GM12878 (cell line): ENCODE measurements at regions not wholly inside any gene's neighbourhood (a gene's known extent, or its start where the extent isn't known, plus 50 kb on each side); places are given as distances from the start of the nearest gene placed in this dataset.

Experiments used
- ATAC-seq: fragments of 200-7000 bp; cut with Tn5 transposase; 3 replicates; pipeline ENCODE4 v1.9.1; 2020; ENCODE audit warnings: mild to moderate bottlenecking, moderate library complexity
- BruUV-seq: library from RNA; stranded (reverse); fragments of 400-500 nt; replicated peaks from 2 replicates; lab custom pipeline; 2021; lab: Mats Ljungman, UMichigan
- CTCF ChIA-PET: fragments of 300-600 bp; sonication (Branson Sonifier 250); formaldehyde crosslinking; extraction: SDS; loops from one replicate; lab custom pipeline; 2021; ENCODE audit warnings: inconsistent platforms; lab: Yijun Ruan, JAX
- POLR2A ChIA-PET: fragments of 350-600 bp; formaldehyde crosslinking; extraction: SDS; loops from one replicate; lab custom pipeline; 2021; ENCODE audit warnings: inconsistent platforms; lab: Charles Lee
- RAD21 ChIA-PET: fragments of 300-600 bp; sonication (Branson Sonifier 250); formaldehyde crosslinking; loops from one replicate; lab custom pipeline; 2023; ENCODE audit warnings: antibody characterized with exemption; ENCODE audit not compliant: unreplicated experiment; lab: Charles Lee
- SMC1A ChIA-PET: fragments of 300-600 bp; sonication (Branson Sonifier 250); formaldehyde crosslinking; loops from one replicate; lab custom pipeline; 2023; ENCODE audit not compliant: unreplicated experiment, uncharacterized antibody; lab: Charles Lee
- DNase-seq: peaks from one replicate; pipeline ENCODE4 v3.0.0-alpha.2; 2011; ENCODE audit warnings: low read depth, low spot score
- FAIRE-seq: peaks from 3 replicates; lab custom pipeline; 2011; peaks lifted over from hg19 to GRCh38; lab: Jason Lieb, UNC
- H2AFZ ChIP-seq: 2 replicates; pipeline ENCODE4 v1.6.0; 2011; ENCODE audit warnings: low read depth, low read length, control low read depth; ENCODE audit not compliant: control insufficient read depth
- H3K27ac ChIP-seq: 2 replicates; pipeline ENCODE4 v1.5.1; 2011; ENCODE audit warnings: control low read depth; ENCODE audit not compliant: control insufficient read depth, insufficient read depth
- H3K27me3 ChIP-seq, 2 experiments: replicated peaks in 1 of 2; 2 replicates each; pipeline versions ENCODE4 v1.6.0 to v1.6.1; 2011; ENCODE audit warnings: low read length in 1 of 2; ENCODE audit not compliant: control insufficient read depth in 2 of 2, insufficient read depth in 2 of 2
- H3K36me3 ChIP-seq, 2 experiments: 2 replicates each; pipeline ENCODE4 v1.5.1; 2011; ENCODE audit warnings: low read length in 1 of 2; ENCODE audit not compliant: control insufficient read depth in 2 of 2, insufficient read depth in 2 of 2
- H3K4me1 ChIP-seq: 2 replicates; pipeline ENCODE4 v1.6.1; 2011; ENCODE audit warnings: mild to moderate bottlenecking, low read length, moderate library complexity, mixed read lengths; ENCODE audit not compliant: control insufficient read depth, insufficient read depth
- H3K4me2 ChIP-seq: 2 replicates; pipeline ENCODE4 v1.6.0; 2011; ENCODE audit warnings: control low read depth; ENCODE audit not compliant: control insufficient read depth, insufficient read depth
- H3K4me3 ChIP-seq: fragments of 200-600 bp; sonication (generic); 2 replicates; pipeline ENCODE4 v1.5.1; 2016
- H3K79me2 ChIP-seq: 2 replicates; pipeline ENCODE4 v1.6.0; 2011; ENCODE audit warnings: low read length; ENCODE audit not compliant: control insufficient read depth, insufficient read depth
- H3K9ac ChIP-seq: 2 replicates; pipeline ENCODE4 v1.8.0; 2011; ENCODE audit warnings: low read length, control low read depth, mixed read lengths; ENCODE audit not compliant: control insufficient read depth, insufficient read depth
- H3K9me3 ChIP-seq: replicated peaks from 3 replicates; pipeline ENCODE4 v1.5.1; 2011; ENCODE audit warnings: mild to moderate bottlenecking, low read length; ENCODE audit not compliant: control insufficient read depth, insufficient read depth
- H4K20me1 ChIP-seq: 2 replicates; pipeline ENCODE4 v1.6.0; 2011; ENCODE audit not compliant: control insufficient read depth, insufficient read depth
- CREB1 ChIP-seq: IDR thresholded peaks from 2 replicates; pipeline ENCODE4 v1.6.1; 2012; ENCODE audit warnings: low read depth, mild to moderate bottlenecking, inconsistent platforms
- FOXM1 ChIP-seq: IDR thresholded peaks from 2 replicates; pipeline ENCODE4 v1.6.1; 2012; ENCODE audit warnings: low read depth, mild to moderate bottlenecking, inconsistent platforms, low read length, moderate library complexity
- NR2C1 ChIP-seq: fragments of 450-650 bp; IDR thresholded peaks from 2 replicates; pipeline ENCODE4 v1.6.1; 2017; ENCODE audit warnings: antibody characterized with exemption, mild to moderate bottlenecking, moderate library complexity
- POLR2AphosphoS2 ChIP-seq: IDR thresholded peaks from 2 replicates; pipeline ENCODE4 v1.6.1; 2011; ENCODE audit warnings: low read depth, mild to moderate bottlenecking, low read length, improper control_type of control experiment, moderate library complexity
- POU2F2 ChIP-seq: IDR thresholded peaks from 3 replicates; pipeline ENCODE4 v1.6.1; 2011; ENCODE audit warnings: low read depth, mild to moderate bottlenecking, low read length, borderline replicate concordance
- RFX5 ChIP-seq: IDR thresholded peaks from 2 replicates; pipeline ENCODE4 v1.6.1; 2011; ENCODE audit warnings: low read depth, low read length, improper control_type of control experiment
- RUNX3 ChIP-seq: IDR thresholded peaks from 2 replicates; pipeline ENCODE4 v1.6.1; 2012; ENCODE audit warnings: low read length, inconsistent platforms
- USF2 ChIP-seq: IDR thresholded peaks from 2 replicates; pipeline ENCODE4 v1.6.1; 2011; ENCODE audit warnings: low read depth, low read length, improper control_type of control experiment, borderline replicate concordance
- ZBTB33 ChIP-seq: fragments of 450-650 bp; IDR thresholded peaks from 2 replicates; pipeline ENCODE4 v1.6.1; 2017; ENCODE audit warnings: mild to moderate bottlenecking
- ZNF207 ChIP-seq: fragments of 450-650 bp; IDR thresholded peaks from 2 replicates; pipeline ENCODE4 v1.6.1; 2014; ENCODE audit warnings: antibody characterized with exemption, mild to moderate bottlenecking, borderline replicate concordance
- WGBS: methylation state at CpG from one replicate; pipeline ENCODE4 v1.1.6; 2016; ENCODE audit warnings: low lambda C conversion rate; ENCODE audit not compliant: insufficient replicate concordance, insufficient coverage; ENCODE audit errors: missing lambda C conversion rate; 5-methylcytosine and 5-hydroxymethylcytosine counted together
- in situ Hi-C: fragments of 300-500 bp; cut with MboI; formaldehyde crosslinking; loops from 9 replicates; pipeline ENCODE4 v1.14.3; 2018; ENCODE audit warnings: mixed read lengths
- intact Hi-C: fragments of 100-400 bp; cut with micrococcal nuclease; formaldehyde crosslinking; loops from one replicate; pipeline ENCODE4 v1.14.2; 2022; ENCODE audit not compliant: unreplicated experiment

- FAIRE-seq = no peak
- POLR2A ChIA-PET = no interaction called here
- TF ChIP-seq ZNF207 (no peak), USF2 (no peak), RFX5 (no peak), POLR2AphosphoS2 (no peak), NR2C1 (no peak), POU2F2 (no peak), FOXM1 (no peak), CREB1 (no peak), ZBTB33 (no peak), RUNX3 (no peak)
- TF ChIP-seq, all 136 proteins: peak for 0
Measured at GRCh38 chr20:39524371-39524911, 562.3 kb downstream of the DHX35 start.

More at GRCh38 chr20:39524371-39524911, 562.3 kb downstream of the DHX35 start:
- no peak overlapping the region for H2AFZ ChIP-seq
- ChIA-PET CTCF (no interaction called here), SMC1A (no interaction called here), RAD21 (no interaction called here)
- H3K4me2 ChIP-seq = no peak overlapping the region
- no TSS peak for BruUV-seq
- intact Hi-C loops = no loop called here
- H3K9me3 ChIP-seq = no peaks in the 10 kb centered on the region
- DNase-seq (no peak), ATAC-seq (no peak)
- WGBS = 28% methylated on average over 4 of the region's 4 CpGs
- H3K36me3 ChIP-seq = no peaks in the 10 kb centered on the region
- in situ Hi-C loops = no loop called here
- no peak overlapping the region for H3K4me3 ChIP-seq
- no peak overlapping the region for H3K27ac ChIP-seq
- no peaks in the 10 kb centered on the region for H3K79me2 ChIP-seq
- H3K9ac ChIP-seq = no peak overlapping the region
- H3K27me3 ChIP-seq = no peaks in the 10 kb centered on the region
- no peaks in the 10 kb centered on the region for H3K4me1 ChIP-seq
- H4K20me1 ChIP-seq = no peaks in the 10 kb centered on the region
